Panc1 (cell line): ENCODE measurements at regions not wholly inside any gene's neighbourhood (a gene's known extent, or its start where the extent isn't known, plus 50 kb on each side); places are given as distances from the start of the nearest gene placed in this dataset.

Experiments used
- ATAC-seq: fragments of 200-7000 bp; cut with Tn5 transposase; 2 replicates; pipeline ENCODE4 v1.9.1; 2020; ENCODE audit warnings: mild to moderate bottlenecking, moderate library complexity
- BruUV-seq: library from RNA; stranded (reverse); fragments of 400-500 nt; replicated peaks from 2 replicates; lab custom pipeline; 2021; lab: Mats Ljungman, UMichigan
- CTCF ChIA-PET: fragments of 300-600 bp; sonication (Branson Sonifier 250); formaldehyde crosslinking; loops from one replicate; lab custom pipeline; 2022; ENCODE audit warnings: antibody characterized with exemption; lab: Charles Lee
- POLR2A ChIA-PET: fragments of 300-600 bp; sonication (Branson Sonifier 250); formaldehyde crosslinking; loops from one replicate; lab custom pipeline; 2022; ENCODE audit warnings: antibody characterized with exemption; lab: Charles Lee
- DNase-seq: peaks from one replicate; pipeline ENCODE4 v3.0.0-alpha.2; 2010; ENCODE audit warnings: low read depth, low spot score
- H3K27ac ChIP-seq: 2 replicates; pipeline ENCODE4 v1.5.1; 2011; ENCODE audit warnings: mild to moderate bottlenecking, low read length, inconsistent platforms
- H3K27me3 ChIP-seq: fragments of 200-500 bp; sonication (Bioruptor generic); 2 replicates; pipeline ENCODE4 v1.6.0; 2014; ENCODE audit warnings: low read length, inconsistent platforms; ENCODE audit not compliant: control insufficient read depth, insufficient read depth
- H3K36me3 ChIP-seq: fragments of 200-500 bp; sonication (Bioruptor generic); 2 replicates; pipeline ENCODE4 v1.5.1; 2014; ENCODE audit warnings: inconsistent platforms, mild to moderate bottlenecking, low read length, moderate library complexity; ENCODE audit not compliant: control insufficient read depth, insufficient read depth
- H3K4me1 ChIP-seq: 2 replicates; pipeline ENCODE4 v1.5.1; 2011; ENCODE audit warnings: inconsistent platforms, mild to moderate bottlenecking, low read length, moderate library complexity; ENCODE audit not compliant: control insufficient read depth, insufficient read depth
- H3K4me3 ChIP-seq, 2 experiments: 2 replicates each; pipeline ENCODE4 v1.5.1; 2011 to 2012; ENCODE audit warnings: low read depth in 2 of 2, low read length in 2 of 2, mild to moderate bottlenecking in 2 of 2, inconsistent platforms in 1 of 2, moderate library complexity in 1 of 2
- H3K9me3 ChIP-seq: fragments of 200-500 bp; sonication (Bioruptor generic); 2 replicates; pipeline ENCODE4 v1.5.1; 2014; ENCODE audit warnings: low read depth, mild to moderate bottlenecking, inconsistent platforms, low read length, moderate library complexity; ENCODE audit not compliant: control insufficient read depth, insufficient read depth
- POLR2AphosphoS5 ChIP-seq: IDR thresholded peaks from 2 replicates; pipeline ENCODE4 v1.6.1; 2012; ENCODE audit warnings: mild to moderate bottlenecking, low read depth, low read length, moderate library complexity
- SIN3A ChIP-seq: IDR thresholded peaks from 2 replicates; pipeline ENCODE4 v1.6.1; 2012; ENCODE audit warnings: low read depth, mild to moderate bottlenecking, low read length, moderate library complexity, borderline replicate concordance; ENCODE audit not compliant: insufficient read depth
- TCF7L2 ChIP-seq: IDR thresholded peaks from 2 replicates; pipeline ENCODE4 v1.6.1; 2011; ENCODE audit warnings: mild to moderate bottlenecking, low read depth, low read length, inconsistent platforms
- in situ Hi-C: cut with HindIII; loops from 2 replicates; pipeline ENCODE4 v1.10.0; 2016; ENCODE audit warnings: low sequenced_read_pairs, low pct_unique_long_range_greater_than_20kb
- intact Hi-C: fragments of 100-400 bp; cut with micrococcal nuclease; formaldehyde crosslinking; loops from one replicate; pipeline ENCODE4 v1.10.0; 2022; ENCODE audit not compliant: unreplicated experiment
- TF ChIP-seq, protein P1 (sequence below), 2 experiments: IDR thresholded peaks; 2 replicates each; pipeline ENCODE4 v1.6.1; 2011 to 2012; ENCODE audit warnings: low read depth in 2 of 2, control low read depth in 1 of 2, low read length in 1 of 2, mild to moderate bottlenecking in 1 of 2, moderate library complexity in 1 of 2; ENCODE audit not compliant: insufficient read depth in 1 of 2
- TF ChIP-seq, protein P2 (sequence below): fragments of 450-650 bp; IDR thresholded peaks from 2 replicates; pipeline ENCODE4 v1.5.1; 2017; ENCODE audit warnings: mild to moderate bottlenecking

DNA sequence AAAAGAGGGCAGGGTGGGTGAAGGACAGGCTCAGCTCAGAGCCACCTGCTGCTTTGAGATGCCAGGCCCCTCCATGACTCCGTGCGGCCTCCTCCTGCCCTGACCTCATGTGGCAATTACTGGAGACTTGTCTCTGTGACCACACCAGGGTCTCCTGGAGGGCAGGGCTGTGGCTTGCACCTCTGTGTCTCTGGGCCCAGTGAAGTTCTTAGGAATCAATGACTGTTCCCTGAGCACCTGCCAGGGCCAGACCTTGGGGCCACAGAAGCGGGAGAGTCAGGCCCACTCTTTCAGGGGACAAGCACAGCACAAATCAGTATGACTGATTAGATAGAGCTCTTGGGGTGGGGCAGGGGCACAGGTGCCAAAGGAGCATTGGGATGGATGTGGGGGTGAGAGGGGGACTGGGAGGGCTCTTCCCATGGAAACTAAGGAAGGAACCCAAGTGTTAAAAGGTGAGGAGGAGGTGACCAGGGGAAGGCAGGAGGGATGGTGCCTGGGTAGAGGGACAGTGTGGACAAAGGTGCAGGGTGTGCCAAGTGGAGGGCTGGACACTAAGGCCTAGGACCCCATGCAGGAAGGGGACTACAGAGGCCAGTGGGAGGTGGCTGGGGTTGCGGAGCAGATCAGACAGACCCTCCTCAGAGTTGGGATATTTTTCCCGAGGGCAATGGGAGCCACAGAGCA lies 77.3 kb upstream of the SHISAL1 start:
- intact Hi-C loops (no loop called here), in situ Hi-C loops (no loop called here)
- Histone ChIP-seq H3K4me3 (no peak overlapping the region), H3K9me3 (no peaks in the 10 kb centered on the region), H3K27ac (no peak overlapping the region), H3K36me3 (no peaks in the 10 kb centered on the region), H3K4me1 (no peaks in the 10 kb centered on the region), H3K27me3 (no peaks in the 10 kb centered on the region)
- ATAC-seq (no peak), DNase-seq (no peak)
- ChIA-PET POLR2A (no interaction called here), CTCF (interaction anchor here (0.6 to 0.7 kb wide), 2 partner anchors 126 to 1922 kb away, joined by 6 to 7 read pairs; no protein-coding TSS in a partner anchor)
- BruUV-seq = no TSS peak
- TF ChIP-seq POLR2AphosphoS5 = no peak
- TF ChIP-seq, protein P1, sequence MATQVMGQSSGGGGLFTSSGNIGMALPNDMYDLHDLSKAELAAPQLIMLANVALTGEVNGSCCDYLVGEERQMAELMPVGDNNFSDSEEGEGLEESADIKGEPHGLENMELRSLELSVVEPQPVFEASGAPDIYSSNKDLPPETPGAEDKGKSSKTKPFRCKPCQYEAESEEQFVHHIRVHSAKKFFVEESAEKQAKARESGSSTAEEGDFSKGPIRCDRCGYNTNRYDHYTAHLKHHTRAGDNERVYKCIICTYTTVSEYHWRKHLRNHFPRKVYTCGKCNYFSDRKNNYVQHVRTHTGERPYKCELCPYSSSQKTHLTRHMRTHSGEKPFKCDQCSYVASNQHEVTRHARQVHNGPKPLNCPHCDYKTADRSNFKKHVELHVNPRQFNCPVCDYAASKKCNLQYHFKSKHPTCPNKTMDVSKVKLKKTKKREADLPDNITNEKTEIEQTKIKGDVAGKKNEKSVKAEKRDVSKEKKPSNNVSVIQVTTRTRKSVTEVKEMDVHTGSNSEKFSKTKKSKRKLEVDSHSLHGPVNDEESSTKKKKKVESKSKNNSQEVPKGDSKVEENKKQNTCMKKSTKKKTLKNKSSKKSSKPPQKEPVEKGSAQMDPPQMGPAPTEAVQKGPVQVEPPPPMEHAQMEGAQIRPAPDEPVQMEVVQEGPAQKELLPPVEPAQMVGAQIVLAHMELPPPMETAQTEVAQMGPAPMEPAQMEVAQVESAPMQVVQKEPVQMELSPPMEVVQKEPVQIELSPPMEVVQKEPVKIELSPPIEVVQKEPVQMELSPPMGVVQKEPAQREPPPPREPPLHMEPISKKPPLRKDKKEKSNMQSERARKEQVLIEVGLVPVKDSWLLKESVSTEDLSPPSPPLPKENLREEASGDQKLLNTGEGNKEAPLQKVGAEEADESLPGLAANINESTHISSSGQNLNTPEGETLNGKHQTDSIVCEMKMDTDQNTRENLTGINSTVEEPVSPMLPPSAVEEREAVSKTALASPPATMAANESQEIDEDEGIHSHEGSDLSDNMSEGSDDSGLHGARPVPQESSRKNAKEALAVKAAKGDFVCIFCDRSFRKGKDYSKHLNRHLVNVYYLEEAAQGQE (IDR thresholded peaks at IDR 0.05; ENCODE audit: insufficient read depth in 1 of 2, low read depth in 2 of 2, low read length in 1 of 2) = no peak
- TF ChIP-seq, protein P2, sequence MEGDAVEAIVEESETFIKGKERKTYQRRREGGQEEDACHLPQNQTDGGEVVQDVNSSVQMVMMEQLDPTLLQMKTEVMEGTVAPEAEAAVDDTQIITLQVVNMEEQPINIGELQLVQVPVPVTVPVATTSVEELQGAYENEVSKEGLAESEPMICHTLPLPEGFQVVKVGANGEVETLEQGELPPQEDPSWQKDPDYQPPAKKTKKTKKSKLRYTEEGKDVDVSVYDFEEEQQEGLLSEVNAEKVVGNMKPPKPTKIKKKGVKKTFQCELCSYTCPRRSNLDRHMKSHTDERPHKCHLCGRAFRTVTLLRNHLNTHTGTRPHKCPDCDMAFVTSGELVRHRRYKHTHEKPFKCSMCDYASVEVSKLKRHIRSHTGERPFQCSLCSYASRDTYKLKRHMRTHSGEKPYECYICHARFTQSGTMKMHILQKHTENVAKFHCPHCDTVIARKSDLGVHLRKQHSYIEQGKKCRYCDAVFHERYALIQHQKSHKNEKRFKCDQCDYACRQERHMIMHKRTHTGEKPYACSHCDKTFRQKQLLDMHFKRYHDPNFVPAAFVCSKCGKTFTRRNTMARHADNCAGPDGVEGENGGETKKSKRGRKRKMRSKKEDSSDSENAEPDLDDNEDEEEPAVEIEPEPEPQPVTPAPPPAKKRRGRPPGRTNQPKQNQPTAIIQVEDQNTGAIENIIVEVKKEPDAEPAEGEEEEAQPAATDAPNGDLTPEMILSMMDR = no peak
- TF ChIP-seq SIN3A = no peak
- TF ChIP-seq TCF7L2 = no peak

DNA sequence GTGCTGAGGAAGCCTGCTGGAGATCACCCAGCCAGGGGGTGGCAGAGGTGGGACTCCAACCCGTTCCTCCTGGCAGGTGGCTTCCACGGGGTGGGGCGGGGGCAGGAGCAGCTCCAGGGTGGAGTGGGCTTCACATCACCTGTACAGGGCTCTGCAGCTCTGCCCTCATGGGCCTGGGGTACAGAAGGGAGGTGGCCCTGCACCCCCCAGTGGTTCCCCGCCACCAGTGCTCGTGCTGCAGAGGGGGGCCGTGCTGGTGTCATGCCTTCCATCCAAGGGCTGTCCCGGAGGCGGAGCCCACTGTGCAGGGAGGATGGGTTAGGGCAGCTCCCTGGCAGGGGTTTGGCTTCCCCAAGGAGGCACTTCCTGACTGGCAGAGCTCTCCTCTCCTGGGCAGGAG lies 76.4 kb upstream of the SHISAL1 start:
- in situ Hi-C loops (no loop called here), intact Hi-C loops (no loop called here)
- POLR2A ChIA-PET = no interaction called here
- TF ChIP-seq, protein P1 (IDR thresholded peaks at IDR 0.05; ENCODE audit: insufficient read depth in 1 of 2, low read depth in 2 of 2, low read length in 1 of 2) = no peak
- no peak for TF ChIP-seq TCF7L2
- CTCF ChIA-PET = interaction anchor here (0.6 to 1.3 kb wide), 3 partner anchors 127 to 1922 kb away, joined by 3 to 7 read pairs (median 6); no protein-coding TSS in a partner anchor
- no TSS peak for BruUV-seq
- no peak for ATAC-seq
- no peaks in the 10 kb centered on the region for H3K9me3 ChIP-seq
- H3K36me3 ChIP-seq = no peaks in the 10 kb centered on the region
- H3K27ac ChIP-seq = no peak overlapping the region
- H3K4me3 ChIP-seq = no peak overlapping the region
- DNase-seq = no peak
- no peaks in the 10 kb centered on the region for H3K4me1 ChIP-seq
- H3K27me3 ChIP-seq = no peaks in the 10 kb centered on the region
